ENCODE measurements at regions not wholly inside any gene's neighbourhood (a gene's known extent, or its start where the extent isn't known, plus 50 kb on each side); places are given as distances from the start of the nearest gene placed in this dataset.

DNA sequence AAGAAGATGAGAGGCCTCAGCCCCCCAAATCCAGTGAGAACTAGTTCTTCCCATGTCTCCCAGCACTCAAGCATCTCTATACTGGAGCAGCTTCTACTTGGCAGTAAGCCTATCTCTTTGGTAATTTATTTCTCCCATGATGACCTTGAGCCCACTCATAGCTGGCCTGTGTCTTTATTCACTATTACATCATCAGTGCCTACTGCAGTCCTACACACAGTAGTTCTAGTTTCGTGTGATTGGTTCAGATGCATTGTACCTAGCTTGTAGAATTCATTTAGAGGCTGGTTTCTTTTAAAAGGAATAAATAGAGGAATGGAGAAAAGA lies 255.6 kb upstream of the ZFP64 start:
- H3K4me3 ChIP-seq (ENCODE audit: low read depth, low read length): no peak overlapping the region
- TF ChIP-seq, protein P1, sequence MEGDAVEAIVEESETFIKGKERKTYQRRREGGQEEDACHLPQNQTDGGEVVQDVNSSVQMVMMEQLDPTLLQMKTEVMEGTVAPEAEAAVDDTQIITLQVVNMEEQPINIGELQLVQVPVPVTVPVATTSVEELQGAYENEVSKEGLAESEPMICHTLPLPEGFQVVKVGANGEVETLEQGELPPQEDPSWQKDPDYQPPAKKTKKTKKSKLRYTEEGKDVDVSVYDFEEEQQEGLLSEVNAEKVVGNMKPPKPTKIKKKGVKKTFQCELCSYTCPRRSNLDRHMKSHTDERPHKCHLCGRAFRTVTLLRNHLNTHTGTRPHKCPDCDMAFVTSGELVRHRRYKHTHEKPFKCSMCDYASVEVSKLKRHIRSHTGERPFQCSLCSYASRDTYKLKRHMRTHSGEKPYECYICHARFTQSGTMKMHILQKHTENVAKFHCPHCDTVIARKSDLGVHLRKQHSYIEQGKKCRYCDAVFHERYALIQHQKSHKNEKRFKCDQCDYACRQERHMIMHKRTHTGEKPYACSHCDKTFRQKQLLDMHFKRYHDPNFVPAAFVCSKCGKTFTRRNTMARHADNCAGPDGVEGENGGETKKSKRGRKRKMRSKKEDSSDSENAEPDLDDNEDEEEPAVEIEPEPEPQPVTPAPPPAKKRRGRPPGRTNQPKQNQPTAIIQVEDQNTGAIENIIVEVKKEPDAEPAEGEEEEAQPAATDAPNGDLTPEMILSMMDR (IDR thresholded peaks at IDR 0.05; ENCODE audit: insufficient read depth, low read length): no peak
- no peak for DNase-seq (ENCODE audit: low read depth)

DNA sequence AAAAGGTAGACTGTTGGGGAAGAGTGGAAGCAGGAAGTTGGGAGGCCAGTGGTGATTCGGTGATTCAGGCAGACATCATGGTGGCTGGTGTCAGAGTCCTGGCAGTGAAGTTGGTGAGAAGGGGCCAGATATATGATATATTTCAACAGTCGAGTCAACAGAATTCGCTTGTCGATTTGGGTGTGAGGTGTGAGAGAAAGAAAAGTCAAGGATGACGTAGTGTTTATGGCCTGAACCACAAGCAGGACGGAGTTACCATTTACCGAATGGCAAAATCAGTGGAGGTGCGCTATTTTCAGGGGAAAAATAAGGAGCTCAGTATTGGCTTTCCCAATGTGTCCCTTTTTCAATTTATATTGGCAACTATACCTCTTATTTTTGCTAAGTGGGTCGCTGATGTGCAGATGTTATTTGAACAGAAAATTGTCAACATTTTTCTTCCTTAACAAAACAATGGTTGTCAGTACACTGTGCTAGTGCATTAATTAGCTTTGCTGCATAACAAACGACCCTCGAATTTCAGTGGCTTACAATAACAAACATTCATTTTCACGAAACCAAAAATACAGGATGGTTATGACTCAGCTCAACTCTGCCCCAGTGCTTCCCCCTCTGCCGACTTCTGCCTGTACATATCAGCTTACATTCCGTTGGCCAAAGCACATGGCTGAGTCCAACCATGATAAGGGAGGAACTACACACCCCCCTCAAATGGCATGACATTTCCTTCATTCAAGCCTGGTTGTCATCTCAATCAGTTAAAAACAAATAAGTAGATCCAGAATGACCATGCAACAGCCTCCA lies 255.0 kb upstream of the ZFP64 start:
- H3K4me3 ChIP-seq (ENCODE audit: low read depth, low read length): no peak overlapping the region
- TF ChIP-seq, protein P1 (IDR thresholded peaks at IDR 0.05; ENCODE audit: insufficient read depth, low read length): no peak
- no peak for DNase-seq (ENCODE audit: low read depth)

DNA sequence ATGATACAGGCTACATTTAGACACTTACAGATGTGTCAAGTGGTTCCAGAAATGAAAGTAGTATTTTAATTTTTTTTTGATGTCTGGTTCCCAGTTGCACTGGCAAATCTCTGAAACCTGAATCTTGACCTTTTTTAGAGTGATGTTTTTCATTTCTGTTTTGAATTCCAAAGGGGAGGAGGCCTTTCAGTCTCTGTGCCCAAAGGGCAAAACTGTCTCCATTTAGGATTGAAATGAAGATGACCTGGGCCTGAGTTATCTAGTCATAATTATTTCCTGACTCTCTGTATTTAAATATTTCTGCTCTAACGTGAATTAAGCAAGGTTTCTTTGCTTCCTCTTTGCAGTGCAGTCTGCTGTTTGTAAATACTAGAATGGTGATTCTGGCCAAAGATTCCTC lies 252.9 kb upstream of the ZFP64 start:
- DNase-seq (ENCODE audit: low read depth): no peak

DNA sequence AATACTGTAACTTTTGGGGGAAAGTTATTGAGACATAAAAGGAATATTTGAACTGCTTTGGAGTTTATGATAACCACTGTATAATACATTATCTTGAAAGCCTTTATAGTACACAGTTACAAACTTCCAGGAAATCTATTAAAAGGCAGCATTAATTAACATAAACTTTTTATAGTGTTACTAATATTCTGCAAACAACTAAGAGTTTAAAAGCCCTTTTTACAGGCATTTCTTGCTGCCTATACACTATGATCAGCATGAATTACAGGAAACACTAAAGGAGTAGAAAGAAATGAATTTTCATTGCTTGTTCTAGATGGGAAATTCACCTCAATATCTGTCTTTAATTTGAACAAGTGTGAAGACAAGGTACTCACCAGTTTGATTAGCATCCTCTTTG lies 252.3 kb upstream of the ZFP64 start:
- no peak for DNase-seq (ENCODE audit: low read depth)
- TF ChIP-seq, protein P1 (IDR thresholded peaks at IDR 0.05; ENCODE audit: insufficient read depth, low read length): no peak
- no peak overlapping the region for H3K4me3 ChIP-seq (ENCODE audit: low read depth, low read length)

More for the DNA sequence above, 252.9 kb upstream of the ZFP64 start:
- TF ChIP-seq, protein P1 (IDR thresholded peaks at IDR 0.05; ENCODE audit: insufficient read depth, low read length): no peak
- no peak overlapping the region for H3K4me3 ChIP-seq (ENCODE audit: low read depth, low read length)

DNA sequence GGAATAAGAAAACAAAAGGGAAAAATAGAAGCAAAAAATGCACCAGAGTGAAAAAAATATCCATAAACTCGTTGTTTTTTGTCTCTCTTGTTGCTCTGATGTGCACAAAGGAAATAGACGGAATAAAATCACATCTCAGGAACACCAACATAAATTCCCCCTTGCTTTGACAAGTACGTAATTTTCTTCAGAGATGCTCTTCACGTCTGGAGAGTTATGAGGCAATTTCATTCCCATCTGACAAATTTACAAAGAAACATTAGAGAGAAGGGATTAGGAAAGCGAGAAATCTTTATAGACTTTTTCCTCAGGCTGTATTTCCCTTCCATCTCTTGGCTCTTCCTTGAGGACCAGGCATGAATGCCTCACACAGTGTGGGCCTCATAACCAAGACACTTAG lies 250.1 kb upstream of the ZFP64 start:
- DNase-seq (ENCODE audit: low read depth): no peak
- no peak overlapping the region for H3K4me3 ChIP-seq (ENCODE audit: low read depth, low read length)
- TF ChIP-seq, protein P1 (IDR thresholded peaks at IDR 0.05; ENCODE audit: insufficient read depth, low read length): no peak

DNA sequence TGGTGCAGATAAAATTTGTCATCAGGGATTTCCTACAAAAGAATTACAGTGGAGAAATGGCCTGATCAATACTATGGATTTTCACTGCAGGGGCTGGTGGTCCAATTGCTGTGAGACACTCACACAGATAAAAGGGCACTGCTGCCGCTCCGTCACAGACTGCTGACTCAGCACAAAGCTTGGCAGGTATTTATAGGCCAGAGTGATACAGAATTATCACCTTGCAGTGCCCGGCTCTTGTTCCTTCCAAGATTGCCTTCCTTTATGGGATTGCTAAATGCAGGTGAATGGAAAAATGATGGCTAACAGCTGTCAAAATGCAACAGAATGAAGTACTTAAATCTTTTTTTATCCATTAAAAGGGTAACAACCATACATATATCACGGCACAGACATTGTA lies 247.8 kb upstream of the ZFP64 start:
- TF ChIP-seq, protein P1 (IDR thresholded peaks at IDR 0.05; ENCODE audit: insufficient read depth, low read length): no peak
- no peak overlapping the region for H3K4me3 ChIP-seq (ENCODE audit: low read depth, low read length)
- DNase-seq (ENCODE audit: low read depth): no peak
